ENCODE measurements at regions not wholly inside any gene's neighbourhood (a gene's known extent, or its start where the extent isn't known, plus 50 kb on each side); places are given as distances from the start of the nearest gene placed in this dataset.
"Not testable (repeated sequence)": the region's sequence is repeated elsewhere in the genome, so short reads cannot be mapped to it uniquely, and the experiment has no call there.

GRCh38 chr3:139116631-139117030 is 71.9 kb upstream of the PRR23C start:
- DNase-seq, result not testable (repeated sequence)

DNA sequence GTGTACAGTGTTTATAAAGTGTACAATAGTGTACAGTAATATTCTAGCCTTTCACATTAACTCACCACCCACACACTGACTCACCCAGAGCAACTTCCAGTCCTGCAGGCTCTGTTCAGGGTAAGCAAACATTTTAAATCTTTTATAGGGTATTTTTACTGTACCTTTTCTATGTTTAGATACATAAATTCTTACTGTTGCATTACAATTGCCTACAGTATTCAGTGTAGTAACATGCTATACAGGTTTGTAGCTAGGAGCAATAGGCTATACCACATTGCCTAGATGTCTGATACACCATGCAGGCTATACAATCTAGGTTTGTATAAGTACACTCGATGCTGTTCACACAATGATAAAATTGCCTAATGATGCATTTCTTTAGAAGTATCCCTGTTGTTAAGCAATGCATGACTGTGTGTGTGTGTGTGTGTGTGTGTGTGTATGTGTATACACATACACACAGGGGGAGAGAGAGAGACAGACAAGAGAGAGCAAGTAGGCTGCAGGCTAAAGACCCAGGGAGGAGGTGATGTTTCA is 72.5 kb upstream of the PRR23C start:
- no peak for DNase-seq

DNA sequence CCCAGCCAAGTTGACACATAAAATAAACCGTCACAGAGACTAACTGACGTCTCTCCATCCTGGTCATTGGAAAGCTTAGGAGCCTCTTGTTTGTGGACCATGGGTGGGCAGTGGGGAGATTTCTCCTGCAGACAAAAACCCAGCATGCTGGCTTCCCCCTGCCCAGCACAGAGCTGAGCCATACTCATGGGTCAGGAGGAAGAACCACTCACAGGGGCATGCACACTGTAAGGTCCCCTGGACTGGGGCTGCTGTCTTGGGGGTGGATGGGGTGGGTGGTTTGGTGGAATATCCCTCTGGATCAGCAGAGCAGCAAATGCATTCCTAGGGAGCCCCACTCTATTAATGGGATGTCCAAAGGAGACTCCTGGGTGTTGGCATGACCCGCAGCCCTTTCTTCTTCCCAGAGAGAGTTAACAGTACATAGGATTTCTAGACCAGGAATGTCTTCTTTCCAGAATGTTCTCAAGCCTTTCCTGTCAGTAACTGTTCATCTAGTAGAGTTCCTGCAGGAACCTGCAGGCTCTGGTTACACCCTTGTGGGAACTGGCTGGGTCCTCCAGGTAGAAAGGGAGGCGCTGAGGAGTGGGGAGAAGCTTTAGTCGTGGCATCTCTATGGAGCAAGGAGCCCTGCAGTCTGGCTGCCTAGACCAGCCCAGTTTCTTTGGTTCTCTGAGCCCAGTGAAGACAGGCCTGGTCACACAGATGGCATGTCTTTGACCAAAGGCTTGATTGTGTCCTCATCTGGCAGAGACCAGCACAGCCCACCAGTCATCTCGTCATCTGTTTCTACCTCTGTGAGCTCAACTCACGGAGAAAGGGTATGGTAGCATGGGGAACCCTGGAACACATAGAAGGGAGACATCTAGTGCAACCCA is 73.4 kb upstream of the PRR23C start:
- DNase-seq, result no peak

GRCh38 chr3:139118835-139119234 is 74.1 kb upstream of the PRR23C start:
- no peak for DNase-seq

GRCh38 chr3:139119331-139120025 is 74.8 kb upstream of the PRR23C start:
- DNase-seq, result no peak

DNA sequence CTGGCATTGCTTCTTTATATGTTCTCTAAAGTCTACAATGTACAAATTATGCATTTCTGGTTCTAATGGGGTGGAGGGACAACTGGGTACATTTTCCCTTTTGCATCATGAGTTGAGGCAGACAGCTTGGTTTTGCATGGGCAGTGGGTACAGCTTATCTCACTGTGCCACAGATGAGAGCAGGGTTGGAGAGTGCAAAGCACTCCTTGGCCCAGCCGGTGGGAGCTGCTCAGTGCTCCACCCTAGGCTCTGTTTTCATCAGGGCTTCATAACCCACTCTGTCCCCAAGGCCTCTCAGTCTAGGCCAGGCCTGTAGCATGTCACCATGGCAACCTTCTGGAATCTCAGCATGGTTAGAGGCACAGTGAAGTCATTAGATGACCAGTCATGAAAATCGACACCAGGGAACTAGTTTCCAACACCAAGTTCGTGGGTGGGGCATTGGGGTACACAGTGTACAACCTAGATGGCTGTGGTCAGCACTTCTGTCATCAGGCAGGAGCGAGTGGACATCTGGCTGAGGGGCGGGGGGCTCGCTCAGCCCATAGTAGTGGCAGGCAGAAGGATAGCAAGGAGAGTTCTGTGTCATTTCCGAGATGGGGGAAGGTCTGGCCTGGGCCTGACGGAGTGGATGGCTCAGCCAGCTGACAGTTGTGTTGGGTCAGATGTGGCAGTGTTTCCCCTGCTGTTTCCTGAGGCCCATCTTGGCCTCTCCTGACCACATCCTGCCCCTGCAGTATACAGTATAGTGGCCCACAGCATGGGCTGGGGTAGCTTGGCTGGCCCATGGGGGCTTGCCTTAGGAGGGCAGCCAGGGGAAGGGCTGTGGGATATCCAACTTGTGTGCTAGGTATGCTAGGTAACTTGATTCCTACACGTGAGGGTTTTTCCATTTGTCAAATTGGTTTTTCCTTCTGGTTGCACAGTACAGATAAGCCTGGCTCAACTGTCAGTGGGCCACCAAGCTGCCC is 75.7 kb upstream of the PRR23C start:
- no peak for DNase-seq

GRCh38 chr3:139121513-139122220 is 77.0 kb upstream of the PRR23C start:
- no peak for DNase-seq

GRCh38 chr3:139122221-139122581 is 77.5 kb upstream of the PRR23C start:
- DNase-seq, result no peak

DNA sequence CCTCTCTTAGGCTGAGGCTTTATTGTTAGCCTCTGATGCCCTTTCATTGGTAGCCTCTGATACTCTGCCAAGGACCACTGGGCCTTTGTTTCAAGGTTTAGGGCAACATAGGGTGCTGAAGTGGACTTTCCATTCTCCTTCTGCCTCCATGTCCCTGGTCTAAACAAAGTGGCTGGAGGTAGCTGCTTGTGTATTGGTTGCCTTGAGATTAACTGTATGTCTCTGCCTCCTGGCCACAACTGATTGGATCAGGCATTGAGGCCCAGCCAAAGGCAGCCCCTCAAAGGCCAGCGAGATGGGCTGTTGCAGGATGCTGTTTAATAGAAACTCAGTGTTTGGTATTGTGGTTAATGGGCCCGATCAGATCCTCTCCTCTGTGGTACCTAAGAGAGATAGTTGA is 77.9 kb upstream of the PRR23C start:
- DNase-seq, result no peak

- no peak for DNase-seq
Measured at GRCh38 chr3:139123377-139124095, 78.8 kb upstream of the PRR23C start.

- no peak for DNase-seq
Measured at GRCh38 chr3:139124197-139124596, 79.5 kb upstream of the PRR23C start.

GRCh38 chr3:139127101-139127500 is 82.4 kb upstream of the PRR23C start:
- DNase-seq, result no peak

GRCh38 chr3:139127629-139128028 is 82.9 kb upstream of the PRR23C start:
- not testable (repeated sequence) for DNase-seq

- DNase-seq, result no peak
Measured at GRCh38 chr3:139128803-139129202, 84.1 kb upstream of the PRR23C start.

GRCh38 chr3:139129892-139130291 is 85.2 kb upstream of the PRR23C start:
- DNase-seq, result no peak

- DNase-seq, result no peak
Measured at GRCh38 chr3:139130390-139131140, 85.9 kb upstream of the PRR23C start.

DNA sequence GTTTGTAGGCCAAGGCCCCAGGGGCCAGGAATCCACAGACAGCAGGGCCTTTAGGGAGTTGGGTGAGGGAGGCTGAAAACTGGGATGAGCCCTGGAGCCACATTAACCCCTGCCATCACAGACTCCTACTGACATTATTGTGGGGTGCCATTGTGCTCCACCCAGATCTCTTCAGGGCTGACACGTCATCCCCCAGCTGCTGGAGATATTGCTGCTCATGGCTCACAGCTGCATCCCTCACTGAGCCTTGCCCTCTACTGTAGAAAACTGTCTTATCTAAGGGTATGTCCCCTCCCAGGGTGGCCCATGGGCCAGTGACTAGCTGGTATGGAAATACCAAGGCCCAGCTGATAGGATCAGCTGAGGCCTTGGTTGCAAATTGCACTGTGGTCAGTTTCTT is 87.3 kb upstream of the PRR23C start:
- no peak for DNase-seq

- DNase-seq, result no peak
Measured at GRCh38 chr3:139132976-139133375, 88.3 kb upstream of the PRR23C start.

DNA sequence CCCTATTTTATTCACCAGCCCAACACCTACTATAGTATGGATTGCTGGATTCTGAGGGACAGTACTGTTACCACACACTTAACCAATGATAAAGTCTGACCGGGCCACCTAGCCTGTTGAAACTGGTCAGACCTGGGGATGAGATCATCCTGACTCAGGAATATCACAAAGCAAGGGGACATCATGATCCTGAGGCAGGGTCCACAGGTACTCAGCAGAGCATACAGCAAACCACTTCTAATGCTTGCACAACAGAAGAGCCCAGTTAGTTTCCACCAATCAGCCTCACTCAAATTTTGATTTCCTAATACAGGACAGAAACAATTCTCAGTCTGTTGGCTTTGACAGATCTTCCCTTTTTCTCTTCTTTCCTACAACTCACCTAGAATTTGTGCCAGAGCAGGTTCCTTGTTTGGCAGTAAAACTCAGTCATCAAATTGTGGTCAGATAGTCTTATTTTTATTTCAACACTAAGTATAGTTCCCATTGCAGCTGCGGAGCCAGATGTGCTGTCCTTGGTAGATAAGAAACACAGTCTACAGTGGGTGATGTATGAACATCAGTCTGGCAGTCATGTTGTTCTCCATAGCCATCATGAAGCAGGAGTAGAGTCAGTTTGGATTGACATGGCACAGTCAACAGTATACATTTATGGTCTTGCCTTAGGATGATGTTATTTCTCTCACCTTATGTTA is 90.1 kb upstream of the PRR23C start:
- DNase-seq, result no peak

GRCh38 chr3:139135657-139136056 is 91.0 kb upstream of the PRR23C start:
- DNase-seq, result no peak
